ENCODE measurements at regions not wholly inside any gene's neighbourhood (a gene's known extent, or its start where the extent isn't known, plus 50 kb on each side); places are given as distances from the start of the nearest gene placed in this dataset.
A peak's percentile ranks its signal among the peaks of the same experiment; 100 is the strongest.
"Not testable (repeated sequence)": the region's sequence is repeated elsewhere in the genome, so short reads cannot be mapped to it uniquely, and the experiment has no call there.

DNA sequence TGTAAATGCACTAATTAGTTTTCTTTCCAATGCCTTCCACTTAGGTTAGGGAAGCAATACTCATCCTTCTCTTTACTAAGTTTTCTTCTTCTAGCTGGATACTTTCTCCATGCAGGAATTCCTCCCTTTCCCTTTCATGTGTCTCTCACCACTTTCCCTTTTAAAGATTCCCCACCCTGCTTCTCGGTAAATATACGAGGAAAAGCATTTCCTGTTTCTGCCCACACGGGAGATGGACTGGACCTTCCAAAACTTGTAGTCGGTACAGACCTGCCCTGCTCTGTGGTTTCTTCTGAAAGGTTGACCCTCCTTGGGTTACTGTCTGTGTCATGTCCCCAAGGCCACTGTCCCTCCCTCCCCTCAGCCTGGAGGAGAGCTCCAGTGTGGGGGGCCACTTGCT is 58.9 kb upstream of the LYZL2 start:
- Mint-ChIP-seq H3K27ac (peak overlapping the region in 1 of 3 donors; percentile 44), H3K9me3 (peaks cover 0 to 2% (median 0%) of the 10 kb centered on the region in 7 donors), H3K4me1 (peaks cover 0 to 8% (median 4%) of the 10 kb centered on the region in 4 donors), H3K4me3 (no peak overlapping the region), H3K36me3 (no peaks in the 10 kb centered on the region), H3K27me3 (peaks cover 12% of the 10 kb centered on the region)
- no peak overlapping the region for H3K27ac ChIP-seq (ENCODE audit: insufficient read depth, low read length, poor library complexity, severe bottlenecking)
- H3K9me3 ChIP-seq (ENCODE audit: control insufficient read depth in 2 of 2, low read length in 2 of 2) = no peaks in the 10 kb centered on the region
- H3K4me1 ChIP-seq (ENCODE audit: control insufficient read depth, insufficient read depth, low read length, poor library complexity, severe bottlenecking) = peaks cover 6% of the 10 kb centered on the region
- DNase-seq = no peak
- no peak for ATAC-seq (ENCODE audit: low read depth in 2 of 2)
- no peaks in the 10 kb centered on the region for H3K36me3 ChIP-seq (ENCODE audit: control insufficient read depth, insufficient read depth, low read length)
- H3K27me3 ChIP-seq (ENCODE audit: control insufficient read depth, insufficient read depth, low read length) = peaks cover 2% of the 10 kb centered on the region
- no peak overlapping the region for H3K4me3 ChIP-seq (ENCODE audit: low read depth, low read length)

- Histone ChIP-seq H3K4me1 (ENCODE audit: control insufficient read depth, insufficient read depth, low read length, poor library complexity, severe bottlenecking) (peaks cover 6% of the 10 kb centered on the region), H3K9me3 (ENCODE audit: control insufficient read depth in 2 of 2, low read length in 2 of 2) (no peaks in the 10 kb centered on the region), H3K27ac (ENCODE audit: insufficient read depth, low read length, poor library complexity, severe bottlenecking) (no peak overlapping the region), H3K36me3 (ENCODE audit: control insufficient read depth, insufficient read depth, low read length) (no peaks in the 10 kb centered on the region), H3K4me3 (ENCODE audit: low read depth, low read length) (no peak overlapping the region), H3K27me3 (ENCODE audit: control insufficient read depth, insufficient read depth, low read length) (peaks cover 2% of the 10 kb centered on the region)
- peak overlapping the region in 1 of 3 donors; percentile 93 for H3K27ac Mint-ChIP-seq
- H3K36me3 Mint-ChIP-seq = no peaks in the 10 kb centered on the region
- DNase-seq (peak; percentile 64 to 79 (median 69)), ATAC-seq (ENCODE audit: low read depth in 2 of 2) (peak; percentile 64 to 67)
- H3K4me3 Mint-ChIP-seq = peak overlapping the region in 1 of 4 donors; percentile 21
- H3K9me3 Mint-ChIP-seq = peaks cover 0 to 2% (median 0%) of the 10 kb centered on the region in 7 donors
- peaks cover 12% of the 10 kb centered on the region for H3K27me3 Mint-ChIP-seq
- H3K4me1 Mint-ChIP-seq = peaks cover 0 to 6% (median 4%) of the 10 kb centered on the region in 4 donors
Measured at GRCh38 chr10:30687698-30688213, 58.2 kb upstream of the LYZL2 start.

GRCh38 chr10:30686708-30687107 is 57.2 kb upstream of the LYZL2 start:
- no peaks in the 10 kb centered on the region for H3K36me3 Mint-ChIP-seq
- H3K4me3 Mint-ChIP-seq = no peak overlapping the region

DNA sequence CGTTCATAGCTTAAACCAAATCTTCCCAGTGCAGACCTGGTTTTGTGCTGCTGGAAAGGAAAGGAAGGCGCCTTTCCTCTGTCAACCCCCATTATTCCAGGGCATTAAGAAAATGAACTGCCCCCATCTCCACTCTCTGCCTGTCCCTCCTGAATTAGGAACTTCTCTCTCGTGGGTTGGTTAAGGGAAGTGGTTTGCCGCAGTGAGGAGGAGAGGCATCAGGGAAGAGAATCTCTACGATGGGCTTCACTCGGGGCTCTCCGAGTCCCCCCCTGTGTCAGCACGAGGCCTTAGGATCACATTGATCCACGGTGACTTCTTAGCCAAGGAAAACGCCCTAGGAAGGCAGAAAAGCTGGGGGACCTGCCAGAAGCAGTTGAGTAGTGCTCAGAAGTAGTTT is 53.9 kb upstream of the LYZL2 start:
- Histone ChIP-seq H3K4me3 (ENCODE audit: low read depth, low read length) (no peak overlapping the region), H3K27me3 (ENCODE audit: control insufficient read depth, insufficient read depth, low read length) (peaks cover 3% of the 10 kb centered on the region), H3K9me3 (ENCODE audit: control insufficient read depth in 2 of 2, low read length in 2 of 2) (no peaks in the 10 kb centered on the region), H3K36me3 (ENCODE audit: control insufficient read depth, insufficient read depth, low read length) (no peaks in the 10 kb centered on the region), H3K27ac (ENCODE audit: insufficient read depth, low read length, poor library complexity, severe bottlenecking) (no peak overlapping the region), H3K4me1 (ENCODE audit: control insufficient read depth, insufficient read depth, low read length, poor library complexity, severe bottlenecking) (peaks cover 6% of the 10 kb centered on the region)
- no peak for DNase-seq
- ATAC-seq (ENCODE audit: low read depth in 2 of 2) = no peak
- no peak overlapping the region for H3K4me3 Mint-ChIP-seq
- H3K36me3 Mint-ChIP-seq = no peaks in the 10 kb centered on the region
- H3K27me3 Mint-ChIP-seq = peaks cover 34% of the 10 kb centered on the region
- peaks cover 0 to 14% (median 7%) of the 10 kb centered on the region in 4 donors for H3K4me1 Mint-ChIP-seq
- H3K27ac Mint-ChIP-seq = peak overlapping the region in 2 of 3 donors; percentile 44 to 70
- H3K9me3 Mint-ChIP-seq = peaks cover 0 to 10% (median 0%) of the 10 kb centered on the region in 7 donors

More at GRCh38 chr10:30686708-30687107, 57.2 kb upstream of the LYZL2 start:
- ATAC-seq (ENCODE audit: low read depth in 2 of 2) (no peak), DNase-seq (no peak)
- peaks cover 0 to 2% (median 0%) of the 10 kb centered on the region in 7 donors for H3K9me3 Mint-ChIP-seq
- peaks cover 20% of the 10 kb centered on the region for H3K27me3 Mint-ChIP-seq
- Histone ChIP-seq H3K9me3 (ENCODE audit: control insufficient read depth in 2 of 2, low read length in 2 of 2) (no peaks in the 10 kb centered on the region), H3K27me3 (ENCODE audit: control insufficient read depth, insufficient read depth, low read length) (peaks cover 2% of the 10 kb centered on the region), H3K4me1 (ENCODE audit: control insufficient read depth, insufficient read depth, low read length, poor library complexity, severe bottlenecking) (peaks cover 6% of the 10 kb centered on the region), H3K4me3 (ENCODE audit: low read depth, low read length) (no peak overlapping the region), H3K36me3 (ENCODE audit: control insufficient read depth, insufficient read depth, low read length) (no peaks in the 10 kb centered on the region), H3K27ac (ENCODE audit: insufficient read depth, low read length, poor library complexity, severe bottlenecking) (no peak overlapping the region)
- H3K4me1 Mint-ChIP-seq = peaks cover 0 to 13% (median 7%) of the 10 kb centered on the region in 4 donors
- no peak overlapping the region for H3K27ac Mint-ChIP-seq

GRCh38 chr10:30682377-30683199 is 53.0 kb upstream of the LYZL2 start:
- H3K27ac ChIP-seq (ENCODE audit: insufficient read depth, low read length, poor library complexity, severe bottlenecking); H3K9me3 Mint-ChIP-seq; H3K36me3 ChIP-seq (ENCODE audit: control insufficient read depth, insufficient read depth, low read length); H3K27ac Mint-ChIP-seq; H3K4me1 ChIP-seq (ENCODE audit: control insufficient read depth, insufficient read depth, low read length, poor library complexity, severe bottlenecking); H3K4me3 ChIP-seq (ENCODE audit: low read depth, low read length); H3K27me3 ChIP-seq (ENCODE audit: control insufficient read depth, insufficient read depth, low read length); H3K36me3 Mint-ChIP-seq; H3K4me3 Mint-ChIP-seq; H3K9me3 ChIP-seq (ENCODE audit: control insufficient read depth in 2 of 2, low read length in 2 of 2): not testable (repeated sequence)
- ATAC-seq (ENCODE audit: low read depth in 2 of 2) (peak; percentile 85 to 87), DNase-seq (peak in 1 of 3 donors; percentile 91)
- Mint-ChIP-seq H3K4me1 (peaks cover 0 to 12% (median 6%) of the 10 kb centered on the region in 4 donors), H3K27me3 (peaks cover 34% of the 10 kb centered on the region)

GRCh38 chr10:30680908-30681307 is 51.4 kb upstream of the LYZL2 start:
- Mint-ChIP-seq H3K4me3 (no peak overlapping the region), H3K27me3 (peaks cover 34% of the 10 kb centered on the region), H3K27ac (no peak overlapping the region), H3K4me1 (peaks cover 0 to 10% (median 4%) of the 10 kb centered on the region in 4 donors), H3K9me3 (peaks cover 0 to 10% (median 0%) of the 10 kb centered on the region in 7 donors), H3K36me3 (no peaks in the 10 kb centered on the region)
- DNase-seq (no peak), ATAC-seq (ENCODE audit: low read depth in 2 of 2) (no peak)
- Histone ChIP-seq H3K36me3 (ENCODE audit: control insufficient read depth, insufficient read depth, low read length) (no peaks in the 10 kb centered on the region), H3K4me1 (ENCODE audit: control insufficient read depth, insufficient read depth, low read length, poor library complexity, severe bottlenecking) (no peaks in the 10 kb centered on the region), H3K27ac (ENCODE audit: insufficient read depth, low read length, poor library complexity, severe bottlenecking) (no peak overlapping the region), H3K27me3 (ENCODE audit: control insufficient read depth, insufficient read depth, low read length) (peaks cover 2% of the 10 kb centered on the region), H3K9me3 (ENCODE audit: control insufficient read depth in 2 of 2, low read length in 2 of 2) (no peaks in the 10 kb centered on the region), H3K4me3 (ENCODE audit: low read depth, low read length) (no peak overlapping the region)

Measured in CD4-positive, CD25-positive, alpha-beta regulatory T cell (primary cell).